T-helper 1 cell treated with Interleukin-12 subunit alpha and Interleukin-12 subunit beta and Interleukin-4 antibody, amounts not matched to agents 30 ng/mL and 1 ng/mL, for 36 hours (primary cell): ENCODE measurements at regions not wholly inside any gene's neighbourhood (a gene's known extent, or its start where the extent isn't known, plus 50 kb on each side); places are given as distances from the start of the nearest gene placed in this dataset.

Experiments used
- intact Hi-C: fragments of 100-400 bp; cut with micrococcal nuclease; formaldehyde crosslinking; loops from one replicate; pipeline ENCODE4 v1.15.1; 2024

- intact Hi-C loops, result no loop called here
Observed at GRCh38 chr10:9656386-9656785, 1361.3 kb upstream of the CELF2 start.

- intact Hi-C loops, result no loop called here
Observed at GRCh38 chr10:9656996-9657395, 1360.7 kb upstream of the CELF2 start.

- intact Hi-C loops, result no loop called here
Observed at GRCh38 chr10:9657530-9657929, 1360.1 kb upstream of the CELF2 start.

- intact Hi-C loops, result no loop called here
Observed at GRCh38 chr10:9668411-9668810, 1349.3 kb upstream of the CELF2 start.

GRCh38 chr10:9670911-9671310, 1346.8 kb upstream of the CELF2 start:
- intact Hi-C loops, result no loop called here

- intact Hi-C loops, result loop anchor here (5.0 kb wide), 1 partner anchor 349 kb away; no protein-coding TSS in a partner anchor
Observed at GRCh38 chr10:9681655-9682054, 1336.0 kb upstream of the CELF2 start.

GRCh38 chr10:9682802-9683201, 1334.9 kb upstream of the CELF2 start:
- intact Hi-C loops, result loop anchor here (5.0 kb wide), 1 partner anchor 351 kb away; no protein-coding TSS in a partner anchor

- intact Hi-C loops, result loop anchor here (5.0 kb wide), 1 partner anchor 352 kb away; no protein-coding TSS in a partner anchor
Observed at GRCh38 chr10:9684186-9684585, 1333.5 kb upstream of the CELF2 start.

- intact Hi-C loops, result no loop called here
Observed at GRCh38 chr10:9685596-9685995, 1332.1 kb upstream of the CELF2 start.

- intact Hi-C loops, result no loop called here
Observed at GRCh38 chr10:9688711-9689110, 1329.0 kb upstream of the CELF2 start.

- intact Hi-C loops, result no loop called here
Observed at GRCh38 chr10:9707216-9707615, 1310.5 kb upstream of the CELF2 start.

GRCh38 chr10:9709849-9710248, 1307.8 kb upstream of the CELF2 start:
- intact Hi-C loops, result no loop called here

GRCh38 chr10:9712393-9712792, 1305.3 kb upstream of the CELF2 start:
- intact Hi-C loops, result no loop called here

- intact Hi-C loops, result no loop called here
Observed at GRCh38 chr10:9719246-9719645, 1298.4 kb upstream of the CELF2 start.

GRCh38 chr10:9733766-9734165, 1283.9 kb upstream of the CELF2 start:
- intact Hi-C loops, result no loop called here

- intact Hi-C loops, result no loop called here
Observed at GRCh38 chr10:9734218-9734617, 1283.5 kb upstream of the CELF2 start.

- intact Hi-C loops, result no loop called here
Observed at GRCh38 chr10:9735731-9736130, 1281.9 kb upstream of the CELF2 start.

GRCh38 chr10:9743639-9744038, 1274.0 kb upstream of the CELF2 start:
- intact Hi-C loops, result no loop called here

GRCh38 chr10:9745158-9745557, 1272.5 kb upstream of the CELF2 start:
- intact Hi-C loops, result no loop called here

- intact Hi-C loops, result no loop called here
Observed at GRCh38 chr10:9757176-9757575, 1260.5 kb upstream of the CELF2 start.

- intact Hi-C loops, result no loop called here
Observed at GRCh38 chr10:9759596-9759995, 1258.1 kb upstream of the CELF2 start.

GRCh38 chr10:9762966-9763656, 1254.6 kb upstream of the CELF2 start:
- intact Hi-C loops, result no loop called here

GRCh38 chr10:9766762-9767161, 1250.9 kb upstream of the CELF2 start:
- intact Hi-C loops, result loop anchor here (1.0 kb wide), 1 partner anchor 13 kb away; no protein-coding TSS in a partner anchor
